Upper lobe of left lung (tissue), 4 donors: ENCODE measurements at regions not wholly inside any gene's neighbourhood (a gene's known extent, or its start where the extent isn't known, plus 50 kb on each side); places are given as distances from the start of the nearest gene placed in this dataset.
"Not testable (repeated sequence)": the region's sequence is repeated elsewhere in the genome, so short reads cannot be mapped to it uniquely, and the experiment has no call there.

Source experiments
- CTCF ChIP-seq, 6 experiments: fragments of 450-650 bp in 4 of 6; fragments of 200-600 bp in 2 of 6; sonication (generic) in 2 of 6; IDR thresholded peaks; one replicate each; pipeline ENCODE4 v1.5.1; 2016 to 2019; ENCODE audit warnings: antibody characterized with exemption in 6 of 6
- POLR2A ChIP-seq, 4 donors: fragments of 450-650 bp; IDR thresholded peaks; one replicate each; pipeline ENCODE4 v1.5.1; 2016 to 2017; ENCODE audit warnings: antibody characterized with exemption in 4 of 4, mild to moderate bottlenecking in 2 of 4

DNA sequence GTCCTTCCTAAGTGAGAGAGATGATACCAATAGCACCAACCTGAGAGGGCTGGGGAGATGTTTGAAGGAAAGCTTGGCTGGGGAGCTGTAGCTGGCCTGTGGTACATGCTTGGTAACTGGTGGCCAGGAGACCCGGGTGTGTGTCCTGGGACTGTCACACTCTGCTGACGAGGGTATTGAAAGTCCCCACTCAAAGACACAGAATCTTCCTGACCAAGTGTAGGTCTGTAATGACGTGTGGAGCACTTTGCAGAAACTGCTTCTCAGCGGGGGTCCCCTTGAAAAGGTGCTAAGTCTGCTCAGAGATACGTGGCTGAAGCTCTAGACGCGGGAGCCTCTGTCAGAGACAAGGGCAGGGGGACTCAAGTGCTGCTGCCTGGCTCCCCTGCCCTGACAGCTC, 230.4 kb upstream of the PLGLB2 start:
- not testable (repeated sequence) for TF ChIP-seq CTCF, POLR2A (IDR thresholded peaks at IDR 0.05)
